CD4-positive, alpha-beta T cell treated with Interferon alpha-2 for 1 hour (primary cell): ENCODE measurements at regions not wholly inside any gene's neighbourhood (a gene's known extent, or its start where the extent isn't known, plus 50 kb on each side); places are given as distances from the start of the nearest gene placed in this dataset.
"Not testable (repeated sequence)": the region's sequence is repeated elsewhere in the genome, so short reads cannot be mapped to it uniquely, and the experiment has no call there.

Experiments used
- DNase-seq, 2 donors: peaks; one replicate each; pipeline ENCODE4 v3.0.0-alpha.2; 2020 to 2022

- DNase-seq: no peak
Measured at GRCh38 chr2:67717692-67718091, 320.6 kb downstream of the ETAA1 start.

GRCh38 chr2:67719351-67719750 lies 322.2 kb downstream of the ETAA1 start:
- DNase-seq: no peak

GRCh38 chr2:67721516-67721915 lies 324.4 kb downstream of the ETAA1 start:
- no peak for DNase-seq

- no peak for DNase-seq
Measured at GRCh38 chr2:67724261-67724660, 327.1 kb downstream of the ETAA1 start.

GRCh38 chr2:67725731-67726130 lies 328.6 kb downstream of the ETAA1 start:
- DNase-seq: no peak

- no peak for DNase-seq
Measured at GRCh38 chr2:67726416-67726815, 329.3 kb downstream of the ETAA1 start.

- DNase-seq: no peak
Measured at GRCh38 chr2:67727131-67727530, 330.0 kb downstream of the ETAA1 start.

- DNase-seq: no peak
Measured at GRCh38 chr2:67727623-67728022, 330.5 kb downstream of the ETAA1 start.

- DNase-seq: no peak
Measured at GRCh38 chr2:67729474-67729873, 332.3 kb downstream of the ETAA1 start.

GRCh38 chr2:67733517-67733916 lies 329.3 kb downstream of the C1D start:
- no peak for DNase-seq

- no peak for DNase-seq
Measured at GRCh38 chr2:67752199-67752598, 310.6 kb downstream of the C1D start.

GRCh38 chr2:67752969-67753368 lies 309.8 kb downstream of the C1D start:
- DNase-seq: no peak

GRCh38 chr2:67755156-67755882 lies 307.5 kb downstream of the C1D start:
- DNase-seq: no peak

- no peak for DNase-seq
Measured at GRCh38 chr2:67760995-67761394, 301.8 kb downstream of the C1D start.

- DNase-seq: no peak
Measured at GRCh38 chr2:67771380-67771779, 291.4 kb downstream of the C1D start.

GRCh38 chr2:67772216-67773170 lies 290.3 kb downstream of the C1D start:
- no peak for DNase-seq

GRCh38 chr2:67773851-67774250 lies 289.0 kb downstream of the C1D start:
- DNase-seq: no peak

- DNase-seq: no peak
Measured at GRCh38 chr2:67776276-67776675, 286.5 kb downstream of the C1D start.

GRCh38 chr2:67777010-67777409 lies 285.8 kb downstream of the C1D start:
- no peak for DNase-seq

GRCh38 chr2:67777836-67778429 lies 284.9 kb downstream of the C1D start:
- no peak for DNase-seq

GRCh38 chr2:67780841-67781240 lies 282.0 kb downstream of the C1D start:
- DNase-seq: not testable (repeated sequence)

GRCh38 chr2:67782443-67782842 lies 280.4 kb downstream of the C1D start:
- DNase-seq: no peak

GRCh38 chr2:67783026-67783425 lies 279.8 kb downstream of the C1D start:
- DNase-seq: no peak

- no peak for DNase-seq
Measured at GRCh38 chr2:67790622-67791021, 272.2 kb downstream of the C1D start.
